ENCODE measurements at regions not wholly inside any gene's neighbourhood (a gene's known extent, or its start where the extent isn't known, plus 50 kb on each side); places are given as distances from the start of the nearest gene placed in this dataset.
"Not testable (repeated sequence)": the region's sequence is repeated elsewhere in the genome, so short reads cannot be mapped to it uniquely, and the experiment has no call there.

GRCh38 chr1:120239351-120239750 lies 63.0 kb upstream of the SEC22B start:
- TF ChIP-seq, protein P1, sequence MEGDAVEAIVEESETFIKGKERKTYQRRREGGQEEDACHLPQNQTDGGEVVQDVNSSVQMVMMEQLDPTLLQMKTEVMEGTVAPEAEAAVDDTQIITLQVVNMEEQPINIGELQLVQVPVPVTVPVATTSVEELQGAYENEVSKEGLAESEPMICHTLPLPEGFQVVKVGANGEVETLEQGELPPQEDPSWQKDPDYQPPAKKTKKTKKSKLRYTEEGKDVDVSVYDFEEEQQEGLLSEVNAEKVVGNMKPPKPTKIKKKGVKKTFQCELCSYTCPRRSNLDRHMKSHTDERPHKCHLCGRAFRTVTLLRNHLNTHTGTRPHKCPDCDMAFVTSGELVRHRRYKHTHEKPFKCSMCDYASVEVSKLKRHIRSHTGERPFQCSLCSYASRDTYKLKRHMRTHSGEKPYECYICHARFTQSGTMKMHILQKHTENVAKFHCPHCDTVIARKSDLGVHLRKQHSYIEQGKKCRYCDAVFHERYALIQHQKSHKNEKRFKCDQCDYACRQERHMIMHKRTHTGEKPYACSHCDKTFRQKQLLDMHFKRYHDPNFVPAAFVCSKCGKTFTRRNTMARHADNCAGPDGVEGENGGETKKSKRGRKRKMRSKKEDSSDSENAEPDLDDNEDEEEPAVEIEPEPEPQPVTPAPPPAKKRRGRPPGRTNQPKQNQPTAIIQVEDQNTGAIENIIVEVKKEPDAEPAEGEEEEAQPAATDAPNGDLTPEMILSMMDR (IDR thresholded peaks at IDR 0.05): not testable (repeated sequence)
- TF ChIP-seq POLR2A (IDR thresholded peaks at IDR 0.05): not testable (repeated sequence)

Measured in heart left ventricle (tissue), 13 donors.